ENCODE measurements at regions not wholly inside any gene's neighbourhood (a gene's known extent, or its start where the extent isn't known, plus 50 kb on each side); places are given as distances from the start of the nearest gene placed in this dataset.
"Not testable (repeated sequence)": the region's sequence is repeated elsewhere in the genome, so short reads cannot be mapped to it uniquely, and the experiment has no call there.

GRCh38 chr3:22318325-22318724, 567.3 kb upstream of the ZNF385D start:
- DNase-seq (ENCODE audit: low spot score) = no peak

GRCh38 chr3:22319446-22319845, 568.4 kb upstream of the ZNF385D start:
- no peak for DNase-seq (ENCODE audit: low spot score)

GRCh38 chr3:22322861-22323260, 571.9 kb upstream of the ZNF385D start:
- DNase-seq (ENCODE audit: low spot score) = no peak

- DNase-seq (ENCODE audit: low spot score) = no peak
Measured at GRCh38 chr3:22326305-22326704, 575.3 kb upstream of the ZNF385D start.

GRCh38 chr3:22334996-22335395, 584.0 kb upstream of the ZNF385D start:
- no peak for DNase-seq (ENCODE audit: low spot score)

- DNase-seq (ENCODE audit: low spot score) = no peak
Measured at GRCh38 chr3:22349215-22349851, 598.3 kb upstream of the ZNF385D start.

GRCh38 chr3:22351806-22352205, 600.8 kb upstream of the ZNF385D start:
- no peak for DNase-seq (ENCODE audit: low spot score)

- no peak for DNase-seq (ENCODE audit: low spot score)
Measured at GRCh38 chr3:22353126-22353525, 602.1 kb upstream of the ZNF385D start.

GRCh38 chr3:22358334-22358733, 607.3 kb upstream of the ZNF385D start:
- DNase-seq (ENCODE audit: low spot score) = no peak

- DNase-seq (ENCODE audit: low spot score) = no peak
Measured at GRCh38 chr3:22360164-22360563, 609.2 kb upstream of the ZNF385D start.

- DNase-seq (ENCODE audit: low spot score) = no peak
Measured at GRCh38 chr3:22360970-22361369, 610.0 kb upstream of the ZNF385D start.

- DNase-seq (ENCODE audit: low spot score) = no peak
Measured at GRCh38 chr3:22361521-22361920, 610.5 kb upstream of the ZNF385D start.

GRCh38 chr3:22364851-22365250, 613.8 kb upstream of the ZNF385D start:
- DNase-seq (ENCODE audit: low spot score) = no peak

GRCh38 chr3:22366781-22367180, 615.8 kb upstream of the ZNF385D start:
- DNase-seq (ENCODE audit: low spot score) = no peak

GRCh38 chr3:22371036-22371435, 620.0 kb upstream of the ZNF385D start:
- no peak for DNase-seq (ENCODE audit: low spot score)

GRCh38 chr3:22371607-22372291, 620.7 kb upstream of the ZNF385D start:
- no peak for DNase-seq (ENCODE audit: low spot score)

GRCh38 chr3:22372292-22373062, 621.5 kb upstream of the ZNF385D start:
- no peak for DNase-seq (ENCODE audit: low spot score)

GRCh38 chr3:22373182-22373581, 622.2 kb upstream of the ZNF385D start:
- DNase-seq (ENCODE audit: low spot score) = no peak

GRCh38 chr3:22373827-22374226, 622.8 kb upstream of the ZNF385D start:
- no peak for DNase-seq (ENCODE audit: low spot score)

GRCh38 chr3:22377421-22377820, 626.4 kb upstream of the ZNF385D start:
- no peak for DNase-seq (ENCODE audit: low spot score)

- no peak for DNase-seq (ENCODE audit: low spot score)
Measured at GRCh38 chr3:22378869-22379268, 627.9 kb upstream of the ZNF385D start.

GRCh38 chr3:22380253-22380652, 629.2 kb upstream of the ZNF385D start:
- DNase-seq (ENCODE audit: low spot score) = no peak

- not testable (repeated sequence) for DNase-seq (ENCODE audit: low spot score)
Measured at GRCh38 chr3:22381564-22381963, 630.6 kb upstream of the ZNF385D start.

Measured in kidney capillary endothelial cell (primary cell).